ENCODE measurements at regions not wholly inside any gene's neighbourhood (a gene's known extent, or its start where the extent isn't known, plus 50 kb on each side); places are given as distances from the start of the nearest gene placed in this dataset.

DNA sequence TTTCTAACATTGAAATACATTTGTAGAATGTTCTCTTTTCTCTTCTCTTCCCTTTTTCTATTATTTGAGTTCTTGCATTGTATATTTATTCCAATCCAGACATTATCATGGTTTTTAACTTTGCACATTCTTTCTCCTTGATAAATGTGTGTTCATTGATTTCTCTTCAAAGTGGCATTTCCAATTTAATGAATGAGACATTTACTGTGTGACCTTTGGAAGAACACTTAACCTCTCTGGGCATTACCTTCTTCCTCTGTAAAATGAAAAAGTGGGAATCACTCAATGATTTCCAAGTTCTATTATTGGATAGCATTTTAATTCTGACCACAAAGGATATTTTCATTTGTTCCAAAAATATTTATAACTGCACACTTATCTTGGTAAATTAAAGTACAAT is 1095.8 kb downstream of the GALC start:
- TF ChIP-seq, protein P1, sequence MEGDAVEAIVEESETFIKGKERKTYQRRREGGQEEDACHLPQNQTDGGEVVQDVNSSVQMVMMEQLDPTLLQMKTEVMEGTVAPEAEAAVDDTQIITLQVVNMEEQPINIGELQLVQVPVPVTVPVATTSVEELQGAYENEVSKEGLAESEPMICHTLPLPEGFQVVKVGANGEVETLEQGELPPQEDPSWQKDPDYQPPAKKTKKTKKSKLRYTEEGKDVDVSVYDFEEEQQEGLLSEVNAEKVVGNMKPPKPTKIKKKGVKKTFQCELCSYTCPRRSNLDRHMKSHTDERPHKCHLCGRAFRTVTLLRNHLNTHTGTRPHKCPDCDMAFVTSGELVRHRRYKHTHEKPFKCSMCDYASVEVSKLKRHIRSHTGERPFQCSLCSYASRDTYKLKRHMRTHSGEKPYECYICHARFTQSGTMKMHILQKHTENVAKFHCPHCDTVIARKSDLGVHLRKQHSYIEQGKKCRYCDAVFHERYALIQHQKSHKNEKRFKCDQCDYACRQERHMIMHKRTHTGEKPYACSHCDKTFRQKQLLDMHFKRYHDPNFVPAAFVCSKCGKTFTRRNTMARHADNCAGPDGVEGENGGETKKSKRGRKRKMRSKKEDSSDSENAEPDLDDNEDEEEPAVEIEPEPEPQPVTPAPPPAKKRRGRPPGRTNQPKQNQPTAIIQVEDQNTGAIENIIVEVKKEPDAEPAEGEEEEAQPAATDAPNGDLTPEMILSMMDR (IDR thresholded peaks at IDR 0.05): no peak
- TF ChIP-seq POLR2A (IDR thresholded peaks at IDR 0.05): no peak
